H1 (cell line): ENCODE measurements at regions not wholly inside any gene's neighbourhood (a gene's known extent, or its start where the extent isn't known, plus 50 kb on each side); places are given as distances from the start of the nearest gene placed in this dataset.

ENCODE experiments used
- CEBPB ChIP-seq: IDR thresholded peaks from 2 replicates; pipeline ENCODE4 v1.6.1; 2012; ENCODE audit warnings: low read depth, low read length
- RFX5 ChIP-seq: IDR thresholded peaks from 2 replicates; pipeline ENCODE4 v1.6.1; 2011; ENCODE audit warnings: low read depth, low read length, improper control_type of control experiment, borderline replicate concordance
- SUZ12 ChIP-seq: fragments of 200-600 bp; sonication (generic); IDR thresholded peaks from 2 replicates; pipeline ENCODE4 v1.6.1; 2012; ENCODE audit warnings: mild to moderate bottlenecking, inconsistent platforms, low read length, moderate library complexity, mixed read lengths
- TEAD4 ChIP-seq: IDR thresholded peaks from 2 replicates; pipeline ENCODE4 v1.6.1; 2012; ENCODE audit warnings: low read depth, low read length, inconsistent platforms, mixed read lengths

DNA sequence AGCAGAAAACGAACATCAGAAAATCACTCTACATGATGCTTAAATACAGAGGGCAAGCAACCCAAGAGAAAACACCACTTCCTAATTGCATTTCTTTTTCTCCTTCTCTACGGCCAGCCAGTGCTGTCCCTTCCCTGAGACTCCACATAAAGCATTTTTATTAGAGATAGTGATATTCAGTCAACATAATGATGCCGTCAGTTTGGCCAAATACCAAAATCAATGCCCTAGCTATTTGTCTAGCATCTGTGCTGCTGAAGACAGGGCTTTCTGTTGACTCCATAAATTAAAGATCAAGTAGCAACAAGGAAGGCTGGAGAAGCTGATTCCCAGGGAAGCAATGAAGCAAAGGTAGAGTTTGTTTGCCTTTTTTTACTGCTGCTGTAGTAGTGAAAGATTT is 1024.9 kb downstream of the REEP3 start (continued):
- TF ChIP-seq TEAD4, result no peak
- TF ChIP-seq SUZ12, result no peak
- TF ChIP-seq CEBPB, result no peak
- TF ChIP-seq RFX5, result no peak
